T-helper 2 cell treated with Interferon-gamma antibody and Interleukin-4, amounts not matched to agents 100 ng/mL and 5 ng/mL, for 36 hours (primary cell): ENCODE measurements at regions not wholly inside any gene's neighbourhood (a gene's known extent, or its start where the extent isn't known, plus 50 kb on each side); places are given as distances from the start of the nearest gene placed in this dataset.

ENCODE experiments used
- intact Hi-C: fragments of 100-400 bp; cut with micrococcal nuclease; formaldehyde crosslinking; loops from one replicate; pipeline ENCODE4 v1.15.1; 2023

DNA sequence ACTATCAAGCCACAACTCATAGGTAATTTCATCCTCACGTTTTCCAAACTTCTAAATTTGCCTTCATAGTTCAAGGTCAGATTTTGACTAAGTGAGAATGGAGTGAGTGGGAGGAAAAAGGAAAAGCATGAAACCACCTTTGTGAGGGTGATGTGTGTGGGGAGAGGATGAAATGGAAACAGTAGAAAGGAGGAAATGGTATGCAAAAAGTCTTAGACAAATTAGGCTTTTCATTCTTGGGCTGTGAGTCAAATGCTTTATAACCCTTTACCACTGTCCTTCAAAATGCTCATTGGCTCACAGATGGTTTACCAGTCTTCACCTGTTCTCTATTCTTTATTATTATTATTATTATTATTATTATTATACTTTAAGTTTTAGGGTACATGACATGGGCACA lies 127.2 kb downstream of the RAP2A start:
- intact Hi-C loops: no loop called here

DNA sequence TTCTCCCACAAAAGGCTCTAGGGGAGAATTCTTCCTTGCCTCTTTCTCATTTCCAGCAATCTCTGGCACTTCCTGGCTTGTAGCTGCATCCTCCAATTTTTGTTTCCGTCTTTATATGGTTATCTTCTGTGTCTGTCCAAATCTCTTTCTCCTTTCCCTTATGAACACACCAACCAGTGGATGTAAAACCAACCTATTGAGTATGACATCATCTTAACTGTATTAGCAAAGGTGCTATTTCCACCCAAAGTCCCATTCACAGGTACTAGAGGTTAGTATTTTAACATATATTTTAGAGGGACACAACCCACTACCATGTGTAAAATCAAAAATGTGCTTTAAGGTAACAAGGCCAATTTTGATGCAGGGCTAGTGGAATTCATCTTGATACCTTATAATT lies 129.0 kb downstream of the RAP2A start:
- intact Hi-C loops: no loop called here

- intact Hi-C loops: no loop called here
Measured at GRCh38 chr13:97564956-97565355, 131.0 kb downstream of the RAP2A start.

GRCh38 chr13:97565906-97566305 lies 131.9 kb downstream of the RAP2A start:
- intact Hi-C loops: no loop called here

DNA sequence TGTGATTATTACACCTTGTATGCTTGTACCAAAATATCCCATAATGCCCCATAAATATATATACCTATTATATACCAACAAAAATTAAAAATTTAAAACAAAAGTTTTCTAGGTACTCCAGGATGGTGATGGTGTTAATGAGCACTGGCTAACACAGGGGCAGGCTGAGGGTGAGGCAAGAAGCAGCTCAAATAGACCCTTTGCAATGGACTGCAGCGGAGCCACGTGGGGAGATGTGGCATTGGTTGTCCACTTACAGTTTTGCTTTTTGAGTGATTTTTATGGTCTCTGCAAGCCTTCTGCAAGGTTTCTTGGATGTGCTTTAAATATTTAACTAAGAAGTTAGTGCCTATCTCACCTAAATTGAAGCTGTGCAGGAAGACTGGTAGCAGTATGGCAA lies 132.9 kb downstream of the RAP2A start:
- intact Hi-C loops: no loop called here

GRCh38 chr13:97567510-97568243 lies 133.7 kb downstream of the RAP2A start:
- intact Hi-C loops: no loop called here

DNA sequence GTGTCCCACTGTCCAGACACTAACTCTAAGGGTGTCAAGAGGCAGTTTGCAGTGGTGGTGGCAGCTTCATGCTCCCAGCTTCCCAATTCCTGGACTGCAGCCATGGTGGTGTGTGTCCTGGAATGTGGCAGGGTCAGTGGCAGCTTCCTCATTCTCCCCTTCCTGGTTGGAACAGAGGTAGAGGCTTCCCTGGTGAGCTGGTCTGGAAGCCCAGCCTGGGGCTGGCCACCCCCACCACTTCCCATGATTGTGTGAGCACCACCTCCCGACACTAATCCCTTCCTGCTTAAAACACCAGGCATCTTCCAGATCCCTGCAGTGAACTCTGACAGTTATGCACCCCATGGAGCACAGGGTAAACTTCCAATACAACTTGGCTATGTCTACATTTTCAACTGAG lies 134.9 kb downstream of the RAP2A start:
- intact Hi-C loops: no loop called here

GRCh38 chr13:97569841-97570240 lies 135.9 kb downstream of the RAP2A start:
- intact Hi-C loops: no loop called here

- intact Hi-C loops: no loop called here
Measured at GRCh38 chr13:97570442-97570841, 136.5 kb downstream of the RAP2A start.

GRCh38 chr13:97573011-97573410 lies 139.0 kb downstream of the RAP2A start:
- intact Hi-C loops: no loop called here

- intact Hi-C loops: no loop called here
Measured at GRCh38 chr13:97574926-97575325, 141.0 kb downstream of the RAP2A start.

GRCh38 chr13:97577026-97577425 lies 143.1 kb downstream of the RAP2A start:
- intact Hi-C loops: no loop called here

DNA sequence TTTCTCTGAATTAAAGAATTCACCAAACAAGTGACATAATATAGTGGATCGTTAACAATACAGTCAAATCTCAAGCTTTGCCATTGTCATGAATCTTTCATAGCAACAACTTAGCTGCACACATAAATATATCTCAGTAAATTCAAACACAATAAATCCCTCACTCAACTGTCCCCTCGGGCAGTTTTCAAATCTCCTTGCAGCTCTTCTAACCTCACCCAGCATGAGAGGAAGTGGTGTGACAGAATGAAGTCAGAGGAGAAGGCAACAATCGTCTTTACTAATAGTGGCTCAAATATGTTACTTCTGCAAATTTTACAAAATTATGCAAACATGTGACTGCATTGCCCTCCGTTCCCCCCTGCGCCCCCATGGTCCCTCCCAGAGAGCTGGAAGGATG lies 148.2 kb downstream of the RAP2A start:
- intact Hi-C loops: no loop called here

DNA sequence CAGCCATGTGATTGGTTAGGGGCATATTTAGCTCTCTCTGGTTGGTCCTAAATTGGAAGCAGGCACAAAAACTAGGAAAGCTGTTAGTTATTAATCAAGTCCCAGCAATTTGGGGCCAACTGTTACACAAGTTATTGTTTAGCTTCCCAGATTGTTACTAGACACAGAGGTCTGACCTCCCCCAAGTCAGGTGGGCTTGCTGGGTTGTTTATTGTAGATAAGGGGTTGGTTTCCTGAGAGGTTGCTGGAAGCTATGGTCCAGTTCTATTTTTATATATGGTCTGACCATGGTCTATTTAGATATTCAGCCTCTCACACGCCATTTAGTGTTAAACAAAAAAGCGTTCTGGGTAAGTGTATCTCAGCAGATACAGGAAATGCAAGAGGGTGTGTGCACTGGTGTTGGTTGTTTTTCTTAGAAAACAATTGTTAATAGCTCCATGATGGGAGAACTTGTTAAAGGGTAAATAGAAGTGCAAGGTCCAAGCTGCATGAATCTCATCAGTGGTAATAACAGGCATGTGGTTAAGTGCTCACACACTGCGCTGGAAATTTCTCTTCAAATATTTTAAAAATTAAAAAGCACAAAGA lies 150.0 kb downstream of the RAP2A start:
- intact Hi-C loops: no loop called here

DNA sequence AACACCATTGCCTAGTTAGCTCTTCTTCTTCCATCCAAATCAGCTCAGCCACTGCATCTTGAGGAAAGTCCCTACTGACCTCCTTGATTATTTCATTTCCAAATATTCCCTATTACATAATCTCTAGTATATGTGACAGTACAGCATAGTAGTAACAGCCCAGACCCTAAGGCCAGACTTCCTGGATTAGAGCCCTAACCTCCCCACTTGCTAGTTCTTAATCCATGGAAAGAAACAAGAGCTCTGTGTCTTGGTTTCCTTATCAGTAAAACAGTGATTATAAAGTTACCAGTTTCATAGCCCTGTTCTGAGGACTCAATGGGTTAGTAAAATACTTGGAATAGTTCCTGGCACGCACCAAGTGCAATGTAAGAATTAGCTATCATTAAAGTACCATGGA lies 153.0 kb downstream of the RAP2A start:
- intact Hi-C loops: no loop called here

DNA sequence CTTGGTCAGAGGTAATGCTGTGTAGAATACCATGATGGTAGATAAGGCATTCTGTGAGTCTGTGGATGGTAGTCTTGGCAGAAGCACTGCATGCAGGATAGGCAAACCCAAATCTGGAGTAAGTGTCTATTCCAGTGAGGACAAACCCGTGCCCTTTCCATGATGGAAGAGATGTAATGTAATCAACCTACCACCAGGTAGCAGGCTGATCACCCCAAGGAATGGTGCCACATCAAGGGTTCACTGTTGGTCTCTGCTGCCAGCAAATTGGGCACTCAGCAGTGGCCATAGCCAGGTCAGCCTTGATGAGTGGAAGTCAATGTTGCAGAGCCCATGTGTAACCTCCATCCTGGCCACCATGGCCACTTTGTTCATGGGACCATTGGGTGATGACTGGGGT lies 155.0 kb downstream of the RAP2A start:
- intact Hi-C loops: no loop called here

DNA sequence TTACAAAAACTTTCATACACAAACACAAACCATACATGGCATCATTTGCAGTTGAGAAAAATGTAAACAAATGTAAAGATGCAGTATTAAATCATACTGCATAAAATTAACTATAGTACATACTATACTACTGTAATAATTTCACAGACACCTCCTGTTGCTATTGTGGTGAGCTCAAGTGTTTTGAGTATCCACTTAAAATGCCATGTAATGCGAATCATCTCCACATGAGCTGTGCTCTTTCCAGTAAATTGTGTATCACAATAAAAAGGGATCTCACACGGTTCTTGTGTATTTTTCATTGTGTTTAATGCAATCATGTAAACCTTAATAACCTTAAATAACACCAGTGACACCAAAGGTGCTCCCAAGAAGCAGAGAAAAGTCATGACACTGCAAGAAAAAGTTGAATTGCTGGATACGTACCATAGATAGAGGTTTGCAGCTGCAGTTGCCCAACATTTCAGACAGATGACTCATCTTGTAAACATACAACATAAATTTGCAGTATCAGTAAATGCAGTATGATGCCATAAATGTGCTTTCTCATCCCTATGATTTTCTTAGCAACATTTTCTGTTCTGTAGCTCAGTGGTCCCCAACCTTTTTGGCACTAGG lies 166.6 kb downstream of the RAP2A start:
- intact Hi-C loops: no loop called here

- intact Hi-C loops: no loop called here
Measured at GRCh38 chr13:97615266-97615665, 181.3 kb downstream of the RAP2A start.

DNA sequence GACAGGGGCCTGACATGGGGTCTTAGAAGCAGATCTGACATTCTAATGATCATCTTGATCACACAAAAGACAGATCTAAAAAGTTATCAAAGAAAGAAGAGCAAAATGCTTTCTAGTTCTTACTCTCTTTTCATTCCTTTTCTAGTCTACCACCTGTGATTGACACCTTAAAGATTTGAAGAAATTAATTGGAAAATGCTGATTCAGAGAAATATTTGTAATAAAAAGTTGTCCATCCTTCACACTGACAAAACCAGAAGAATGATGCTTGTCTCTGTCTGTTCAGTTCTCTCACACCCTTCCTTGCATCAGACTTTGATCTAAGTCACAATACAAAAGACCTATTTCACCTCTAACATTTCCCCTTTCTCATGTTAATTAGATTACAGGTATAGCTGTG lies 182.4 kb downstream of the RAP2A start:
- intact Hi-C loops: no loop called here

DNA sequence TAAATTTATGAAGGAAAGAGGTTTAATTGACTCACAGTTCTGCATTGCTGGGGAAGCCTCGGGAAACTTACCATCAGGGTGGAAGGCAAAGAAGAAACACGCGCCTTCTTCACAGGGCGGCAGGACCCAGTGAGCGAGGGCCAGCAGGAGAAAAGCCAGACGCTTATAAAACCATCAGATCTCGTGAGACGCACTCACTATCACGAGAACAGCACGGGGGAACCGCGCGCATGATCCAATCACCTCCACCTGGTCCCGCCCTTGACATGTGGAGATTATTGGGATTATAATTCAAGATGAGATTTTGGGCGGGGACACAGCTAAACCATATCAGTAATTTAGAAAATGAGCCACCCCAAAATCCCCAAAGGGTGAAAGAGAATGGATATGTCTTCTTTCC lies 187.1 kb downstream of the RAP2A start:
- intact Hi-C loops: no loop called here

DNA sequence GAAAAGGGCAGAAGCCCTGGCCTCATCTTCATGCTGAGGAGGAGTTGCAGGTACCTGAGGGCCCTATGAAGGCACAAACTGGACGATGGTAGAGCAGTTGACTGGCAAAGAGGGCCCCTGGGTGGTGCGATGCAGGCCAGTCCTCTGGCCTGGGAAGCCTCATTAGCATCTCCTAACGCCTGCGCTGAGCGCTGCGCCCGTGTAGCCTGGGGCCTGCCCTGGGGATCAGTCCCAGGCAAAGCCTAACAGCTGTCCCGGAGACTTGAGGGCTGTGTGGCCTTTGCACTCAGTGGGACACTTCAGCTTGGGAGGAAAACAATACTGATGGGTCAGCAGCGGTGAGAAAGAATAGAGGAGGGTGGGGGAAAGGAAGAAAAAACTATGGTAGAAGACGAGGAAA lies 187.7 kb downstream of the RAP2A start:
- intact Hi-C loops: no loop called here

- intact Hi-C loops: no loop called here
Measured at GRCh38 chr13:97627566-97627965, 193.6 kb downstream of the RAP2A start.
